WERI-Rb-1 (cell line): ENCODE measurements at regions not wholly inside any gene's neighbourhood (a gene's known extent, or its start where the extent isn't known, plus 50 kb on each side); places are given as distances from the start of the nearest gene placed in this dataset.
A peak's percentile ranks its signal among the peaks of the same experiment; 100 is the strongest.

Experiments
- DNase-seq: peaks from one replicate; pipeline ENCODE4 v3.0.0-alpha.2; 2020
- H3K27ac ChIP-seq: fragments of 250-450 bp; sonication (Bioruptor Pico); 2 replicates; pipeline ENCODE4 v1.5.1; 2020; ENCODE audit warnings: mild to moderate bottlenecking, moderate library complexity
- H3K27me3 ChIP-seq: fragments of 250-450 bp; sonication (Bioruptor Pico); 2 replicates; pipeline ENCODE4 v1.5.1; 2021; ENCODE audit warnings: mild to moderate bottlenecking, low read depth, moderate library complexity; ENCODE audit not compliant: insufficient read depth, severe bottlenecking
- H3K36me3 ChIP-seq: fragments of 250-450 bp; sonication (Bioruptor Pico); 2 replicates; pipeline ENCODE4 v1.5.1; 2020; ENCODE audit warnings: mild to moderate bottlenecking, moderate library complexity
- H3K4me3 ChIP-seq: 2 replicates; pipeline ENCODE4 v1.5.1; 2011; ENCODE audit warnings: low read depth, mild to moderate bottlenecking, control low read depth, low read length
- H3K9me3 ChIP-seq: fragments of 250-450 bp; sonication (Bioruptor Pico); 2 replicates; pipeline ENCODE4 v1.5.1; 2021; ENCODE audit warnings: mild to moderate bottlenecking, moderate library complexity; ENCODE audit not compliant: severe bottlenecking
- CTCF ChIP-seq: IDR thresholded peaks from 2 replicates; pipeline ENCODE4 v1.5.1; 2011; ENCODE audit warnings: low read depth, mild to moderate bottlenecking, control low read depth, inconsistent platforms, low read length

GRCh38 chr2:239854596-239854995 lies 170.5 kb downstream of the NDUFA10 start:
- Histone ChIP-seq H3K27ac (no peak overlapping the region), H3K9me3 (peaks cover 6% of the 10 kb centered on the region), H3K36me3 (no peaks in the 10 kb centered on the region), H3K27me3 (no peaks in the 10 kb centered on the region), H3K4me3 (no peak overlapping the region)
- TF ChIP-seq CTCF = no peak
- DNase-seq = no peak

- Histone ChIP-seq H3K4me3 (no peak overlapping the region), H3K9me3 (peaks cover 6% of the 10 kb centered on the region), H3K36me3 (no peaks in the 10 kb centered on the region), H3K27me3 (no peaks in the 10 kb centered on the region), H3K27ac (no peak overlapping the region)
- DNase-seq = no peak
- no peak for TF ChIP-seq CTCF
Observed at GRCh38 chr2:239853706-239854327, 171.3 kb downstream of the NDUFA10 start.

GRCh38 chr2:239853121-239853520 lies 172.0 kb downstream of the NDUFA10 start:
- Histone ChIP-seq H3K4me3 (no peak overlapping the region), H3K27ac (no peak overlapping the region), H3K9me3 (peaks cover 6% of the 10 kb centered on the region), H3K36me3 (no peaks in the 10 kb centered on the region), H3K27me3 (no peaks in the 10 kb centered on the region)
- TF ChIP-seq CTCF = no peak
- no peak for DNase-seq

- TF ChIP-seq CTCF = no peak
Observed at GRCh38 chr2:239852272-239852671, 172.9 kb downstream of the NDUFA10 start.

GRCh38 chr2:239846789-239847676 lies 178.1 kb downstream of the NDUFA10 start:
- Histone ChIP-seq H3K27me3 (no peaks in the 10 kb centered on the region), H3K9me3 (peaks cover 6% of the 10 kb centered on the region), H3K4me3 (no peak overlapping the region), H3K36me3 (no peaks in the 10 kb centered on the region), H3K27ac (peak overlapping the region; percentile 26; the same call in 1 of the 2 replicates)
- TF ChIP-seq CTCF = no peak
- DNase-seq = peak; percentile 71

More at GRCh38 chr2:239852272-239852671, 172.9 kb downstream of the NDUFA10 start:
- DNase-seq = no peak
- Histone ChIP-seq H3K27ac (no peak overlapping the region), H3K4me3 (no peak overlapping the region), H3K36me3 (no peaks in the 10 kb centered on the region), H3K9me3 (peaks cover 7% of the 10 kb centered on the region), H3K27me3 (no peaks in the 10 kb centered on the region)
